MCF 10A (cell line): ENCODE measurements at regions not wholly inside any gene's neighbourhood (a gene's known extent, or its start where the extent isn't known, plus 50 kb on each side); places are given as distances from the start of the nearest gene placed in this dataset.

Experiments
- BruUV-seq: library from RNA; stranded (reverse); fragments of 400-500 nt; replicated peaks from 2 replicates; lab custom pipeline; 2021; lab: Mats Ljungman, UMichigan
- CTCF ChIA-PET: fragments of 300-600 bp; sonication (Branson Sonifier 250); formaldehyde crosslinking; extraction: SDS; loops from one replicate; lab custom pipeline; 2021; ENCODE audit warnings: antibody characterized with exemption, inconsistent platforms; lab: Yijun Ruan, JAX
- POLR2A ChIA-PET: fragments of 300-600, 350-650 bp; sonication (Branson Sonifier 250); formaldehyde crosslinking; extraction: SDS; loops from one replicate; lab custom pipeline; 2020; ENCODE audit warnings: antibody characterized with exemption, inconsistent platforms; lab: Yijun Ruan, JAX
- DNase-seq: peaks from one replicate; pipeline ENCODE4 v3.0.0-alpha.2; 2018; ENCODE audit not compliant: unreplicated experiment
- H3K27ac Mint-ChIP-seq: one replicate; pipeline ENCODE4 v1.8.0; 2022; ENCODE audit warnings: mild to moderate bottlenecking, low read depth, mixed read lengths; ENCODE audit not compliant: unreplicated experiment
- H3K27me3 Mint-ChIP-seq: one replicate; pipeline ENCODE4 v1.8.0; 2022; ENCODE audit warnings: mixed read lengths; ENCODE audit not compliant: insufficient read depth, unreplicated experiment
- H3K36me3 Mint-ChIP-seq: one replicate; pipeline ENCODE4 v1.8.0; 2022; ENCODE audit warnings: mild to moderate bottlenecking, moderate library complexity, mixed read lengths; ENCODE audit not compliant: insufficient read depth, unreplicated experiment
- H3K4me1 Mint-ChIP-seq: one replicate; pipeline ENCODE4 v1.8.0; 2022; ENCODE audit warnings: mixed read lengths; ENCODE audit not compliant: insufficient read depth, unreplicated experiment
- H3K4me3 Mint-ChIP-seq: one replicate; pipeline ENCODE4 v1.8.0; 2022; ENCODE audit warnings: mild to moderate bottlenecking, moderate library complexity, mixed read lengths; ENCODE audit not compliant: unreplicated experiment
- H3K9me3 Mint-ChIP-seq: one replicate; pipeline ENCODE4 v1.8.0; 2022; ENCODE audit warnings: mixed read lengths; ENCODE audit not compliant: unreplicated experiment
- intact Hi-C: fragments of 100-400 bp; cut with micrococcal nuclease; formaldehyde crosslinking; loops from 2 replicates; pipeline ENCODE4 v1.14.1; 2022
- TF ChIP-seq, protein P1 (sequence below): fragments of 200-600 bp; IDR thresholded peaks from one replicate; pipeline ENCODE4 v1.8.0; 2022; ENCODE audit warnings: antibody characterized with exemption, mild to moderate bottlenecking; ENCODE audit not compliant: unreplicated experiment

- H3K27me3 Mint-ChIP-seq = peaks cover 66% of the 10 kb centered on the region
- BruUV-seq = no TSS peak
- no peak overlapping the region for H3K4me3 Mint-ChIP-seq
- ChIA-PET CTCF (interaction anchor here (0.6 kb wide), 1 partner anchor 809 kb away, joined by 3 read pairs; no protein-coding TSS in a partner anchor), POLR2A (no interaction called here)
- TF ChIP-seq, protein P1, sequence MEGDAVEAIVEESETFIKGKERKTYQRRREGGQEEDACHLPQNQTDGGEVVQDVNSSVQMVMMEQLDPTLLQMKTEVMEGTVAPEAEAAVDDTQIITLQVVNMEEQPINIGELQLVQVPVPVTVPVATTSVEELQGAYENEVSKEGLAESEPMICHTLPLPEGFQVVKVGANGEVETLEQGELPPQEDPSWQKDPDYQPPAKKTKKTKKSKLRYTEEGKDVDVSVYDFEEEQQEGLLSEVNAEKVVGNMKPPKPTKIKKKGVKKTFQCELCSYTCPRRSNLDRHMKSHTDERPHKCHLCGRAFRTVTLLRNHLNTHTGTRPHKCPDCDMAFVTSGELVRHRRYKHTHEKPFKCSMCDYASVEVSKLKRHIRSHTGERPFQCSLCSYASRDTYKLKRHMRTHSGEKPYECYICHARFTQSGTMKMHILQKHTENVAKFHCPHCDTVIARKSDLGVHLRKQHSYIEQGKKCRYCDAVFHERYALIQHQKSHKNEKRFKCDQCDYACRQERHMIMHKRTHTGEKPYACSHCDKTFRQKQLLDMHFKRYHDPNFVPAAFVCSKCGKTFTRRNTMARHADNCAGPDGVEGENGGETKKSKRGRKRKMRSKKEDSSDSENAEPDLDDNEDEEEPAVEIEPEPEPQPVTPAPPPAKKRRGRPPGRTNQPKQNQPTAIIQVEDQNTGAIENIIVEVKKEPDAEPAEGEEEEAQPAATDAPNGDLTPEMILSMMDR = no peak
- H3K4me1 Mint-ChIP-seq = peaks cover 19% of the 10 kb centered on the region
- no peaks in the 10 kb centered on the region for H3K36me3 Mint-ChIP-seq
- no peak for DNase-seq
- intact Hi-C loops = no loop called here
- no peaks in the 10 kb centered on the region for H3K9me3 Mint-ChIP-seq
- no peak overlapping the region for H3K27ac Mint-ChIP-seq
Measured at GRCh38 chr1:175842550-175842949, 99.2 kb upstream of the TNR start.

DNA sequence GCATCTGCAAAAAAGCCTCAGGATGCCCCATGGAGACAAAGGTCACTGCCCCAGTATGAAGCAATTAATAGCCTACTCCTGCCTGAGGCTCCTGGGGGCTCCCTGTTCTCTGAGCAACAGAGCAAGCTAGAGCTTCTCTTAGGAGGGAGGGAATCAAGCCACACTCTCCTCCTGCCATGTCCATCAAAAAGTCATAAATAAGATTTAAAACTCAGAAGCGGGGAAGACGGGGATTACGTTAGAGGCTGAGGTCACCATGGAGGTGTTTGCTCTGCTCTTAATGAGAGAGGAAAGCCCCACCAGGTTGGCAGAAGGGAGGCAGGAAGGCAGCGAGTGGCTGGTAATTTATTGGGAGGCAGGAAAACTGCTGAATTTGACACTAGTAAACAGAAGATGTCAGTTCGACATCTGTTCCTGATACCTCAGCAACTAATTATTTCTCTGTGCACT lies 98.4 kb upstream of the TNR start:
- Mint-ChIP-seq H3K27me3 (peaks cover 58% of the 10 kb centered on the region), H3K4me1 (peaks cover 19% of the 10 kb centered on the region), H3K36me3 (no peaks in the 10 kb centered on the region), H3K9me3 (no peaks in the 10 kb centered on the region), H3K4me3 (no peak overlapping the region), H3K27ac (no peak overlapping the region)
- no peak for DNase-seq
- CTCF ChIA-PET = interaction anchor here (0.5 to 0.6 kb wide), 3 partner anchors 88 to 287 kb away, joined by 3 read pairs; no protein-coding TSS in a partner anchor
- POLR2A ChIA-PET = interaction anchor here (1.1 kb wide), 1 partner anchor 11 kb away, joined by 4 read pairs; no protein-coding TSS in a partner anchor
- TF ChIP-seq, protein P1 = no peak
- no TSS peak for BruUV-seq
- intact Hi-C loops = no loop called here

GRCh38 chr1:175840787-175841186 lies 97.4 kb upstream of the TNR start:
- ChIA-PET CTCF (interaction anchor here (0.9 to 1.8 kb wide), 4 partner anchors 47 to 286 kb away, joined by 3 to 9 read pairs (median 6); no protein-coding TSS in a partner anchor), POLR2A (interaction anchor here (0.8 to 1.1 kb wide), 2 partner anchors 10 to 22 kb away, joined by 3 to 4 read pairs; no protein-coding TSS in a partner anchor)
- no peak for DNase-seq
- H3K36me3 Mint-ChIP-seq = no peaks in the 10 kb centered on the region
- no peak overlapping the region for H3K4me3 Mint-ChIP-seq
- H3K9me3 Mint-ChIP-seq = no peaks in the 10 kb centered on the region
- no peak overlapping the region for H3K27ac Mint-ChIP-seq
- BruUV-seq = no TSS peak
- TF ChIP-seq, protein P1 = no peak
- H3K4me1 Mint-ChIP-seq = peaks cover 19% of the 10 kb centered on the region
- intact Hi-C loops = no loop called here
- H3K27me3 Mint-ChIP-seq = peaks cover 48% of the 10 kb centered on the region

DNA sequence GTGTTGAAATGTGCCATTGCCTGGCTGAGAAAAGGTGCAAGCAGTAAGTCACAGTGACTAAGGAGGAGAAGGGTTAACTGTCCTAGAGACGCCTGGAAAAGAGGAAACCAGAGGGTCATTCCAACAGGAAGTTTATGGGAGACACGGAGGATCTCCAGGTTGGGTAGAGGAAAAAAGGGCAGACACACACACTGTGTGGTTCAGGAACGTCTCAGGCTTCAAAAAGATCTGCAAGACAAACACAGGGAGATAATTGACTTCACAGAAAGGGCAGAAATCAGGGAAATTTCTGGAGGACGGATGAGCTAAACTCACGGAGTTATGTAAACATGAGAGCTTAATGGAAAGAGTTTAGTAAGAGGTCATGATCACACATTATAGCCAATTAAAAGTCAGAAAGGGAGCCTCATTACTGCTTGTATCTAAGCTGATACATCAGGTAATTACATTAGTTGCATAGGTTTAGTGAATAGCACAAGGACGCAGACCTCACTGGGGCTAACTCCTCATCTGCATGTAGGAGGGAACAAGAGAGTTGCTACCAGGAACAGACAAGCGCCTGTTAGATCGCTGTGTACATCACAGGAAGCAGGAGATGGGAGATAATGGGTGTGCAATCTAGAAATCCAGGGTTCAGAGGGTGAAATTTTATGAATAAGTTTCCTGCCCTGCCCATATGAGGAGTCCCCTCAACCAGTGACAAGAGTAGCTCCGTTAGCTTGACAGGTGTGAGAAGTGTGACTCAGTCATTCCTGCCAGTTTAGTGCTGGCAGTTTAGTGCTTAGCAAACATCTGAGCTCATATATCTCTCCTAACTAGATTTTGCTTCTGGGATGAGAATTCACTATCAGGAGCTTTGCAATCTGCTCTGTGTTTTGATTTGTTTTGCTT lies 96.6 kb upstream of the TNR start:
- TF ChIP-seq, protein P1 = no peak
- peaks cover 40% of the 10 kb centered on the region for H3K27me3 Mint-ChIP-seq
- no peaks in the 10 kb centered on the region for H3K36me3 Mint-ChIP-seq
- BruUV-seq = no TSS peak
- H3K27ac Mint-ChIP-seq = no peak overlapping the region
- peak overlapping the region; percentile 15 for H3K4me3 Mint-ChIP-seq
- H3K4me1 Mint-ChIP-seq = peaks cover 19% of the 10 kb centered on the region
- H3K9me3 Mint-ChIP-seq = no peaks in the 10 kb centered on the region
- intact Hi-C loops = no loop called here
- DNase-seq = peak; percentile 67
- POLR2A ChIA-PET = interaction anchor here (0.8 to 1.5 kb wide), 2 partner anchors 16 to 21 kb away, joined by 3 to 4 read pairs; no protein-coding TSS in a partner anchor
- CTCF ChIA-PET = interaction anchor here (0.5 to 1.8 kb wide), 5 partner anchors 83 to 811 kb away, joined by 3 to 9 read pairs (median 6); no protein-coding TSS in a partner anchor
